GM20000 (cell line): ENCODE measurements at regions not wholly inside any gene's neighbourhood (a gene's known extent, or its start where the extent isn't known, plus 50 kb on each side); places are given as distances from the start of the nearest gene placed in this dataset.

ENCODE experiments used
- DNase-seq: peaks from one replicate; pipeline ENCODE4 v3.0.0; 2012; ENCODE audit warnings: low spot score
- TF ChIP-seq, protein P1 (sequence below): IDR thresholded peaks from 2 replicates; pipeline ENCODE4 v1.5.1; 2012; ENCODE audit warnings: mild to moderate bottlenecking, control low read depth; ENCODE audit errors: extremely low read depth, missing control alignments

DNA sequence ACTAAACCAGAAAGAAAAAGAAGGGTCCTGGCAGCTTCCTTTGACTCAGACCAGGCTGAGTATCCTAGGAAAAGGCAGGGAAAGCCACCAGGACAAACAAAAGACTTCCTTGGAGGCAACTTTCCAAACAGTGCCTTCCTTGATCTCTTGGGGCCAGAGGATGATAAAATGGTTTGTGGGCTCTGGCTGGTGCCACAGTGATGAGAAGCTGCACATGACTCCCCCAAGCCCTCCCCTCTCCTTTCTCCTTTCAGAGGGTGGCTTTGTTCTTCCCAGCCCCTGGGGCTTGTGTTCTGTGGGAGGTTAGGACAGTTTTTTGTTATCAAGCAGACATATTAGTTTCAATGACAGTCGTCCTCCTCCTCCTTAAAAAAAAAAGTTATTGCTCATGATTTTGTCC, 183.2 kb downstream of the SEM1 start:
- TF ChIP-seq, protein P1, sequence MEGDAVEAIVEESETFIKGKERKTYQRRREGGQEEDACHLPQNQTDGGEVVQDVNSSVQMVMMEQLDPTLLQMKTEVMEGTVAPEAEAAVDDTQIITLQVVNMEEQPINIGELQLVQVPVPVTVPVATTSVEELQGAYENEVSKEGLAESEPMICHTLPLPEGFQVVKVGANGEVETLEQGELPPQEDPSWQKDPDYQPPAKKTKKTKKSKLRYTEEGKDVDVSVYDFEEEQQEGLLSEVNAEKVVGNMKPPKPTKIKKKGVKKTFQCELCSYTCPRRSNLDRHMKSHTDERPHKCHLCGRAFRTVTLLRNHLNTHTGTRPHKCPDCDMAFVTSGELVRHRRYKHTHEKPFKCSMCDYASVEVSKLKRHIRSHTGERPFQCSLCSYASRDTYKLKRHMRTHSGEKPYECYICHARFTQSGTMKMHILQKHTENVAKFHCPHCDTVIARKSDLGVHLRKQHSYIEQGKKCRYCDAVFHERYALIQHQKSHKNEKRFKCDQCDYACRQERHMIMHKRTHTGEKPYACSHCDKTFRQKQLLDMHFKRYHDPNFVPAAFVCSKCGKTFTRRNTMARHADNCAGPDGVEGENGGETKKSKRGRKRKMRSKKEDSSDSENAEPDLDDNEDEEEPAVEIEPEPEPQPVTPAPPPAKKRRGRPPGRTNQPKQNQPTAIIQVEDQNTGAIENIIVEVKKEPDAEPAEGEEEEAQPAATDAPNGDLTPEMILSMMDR, result no peak

DNA sequence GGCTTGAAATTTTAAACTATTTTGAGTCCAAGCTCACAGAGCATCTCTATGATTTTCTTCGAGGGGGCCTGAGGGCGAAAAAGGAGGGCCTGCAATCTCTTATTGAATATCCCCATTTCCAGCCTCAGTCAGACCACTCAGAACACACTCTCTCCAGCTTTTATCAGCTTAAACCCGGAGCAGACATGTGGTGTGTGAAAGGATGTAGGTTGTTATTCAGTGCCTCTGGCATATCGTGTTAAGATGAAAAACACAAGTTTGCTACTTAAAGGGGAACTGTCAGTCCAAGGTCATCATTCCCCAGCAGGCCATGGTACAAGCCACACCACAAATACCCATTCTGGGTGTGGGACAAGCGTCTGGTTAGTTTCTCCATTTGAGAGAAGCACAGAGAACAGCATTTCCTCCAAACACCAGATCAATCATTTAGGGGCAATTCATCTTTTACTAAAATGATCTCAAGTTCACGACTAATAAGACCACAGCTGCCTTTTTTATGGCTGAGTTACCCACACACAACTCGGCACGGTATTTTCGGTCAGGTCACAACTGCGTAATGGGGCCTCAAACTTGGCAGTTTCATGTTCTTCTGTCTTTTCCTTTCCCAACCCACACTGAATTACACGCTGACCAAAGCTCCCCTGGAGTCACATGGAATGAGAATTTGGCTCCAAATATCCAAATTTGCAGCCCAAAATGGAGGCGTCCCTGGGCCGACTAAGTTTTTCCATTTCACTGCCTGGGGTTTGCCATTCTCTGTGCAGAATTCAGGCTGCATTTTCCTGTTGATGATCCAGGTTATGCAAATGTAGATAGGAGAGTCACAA, 188.4 kb downstream of the SEM1 start:
- no peak for DNase-seq
- TF ChIP-seq, protein P1, result no peak

More for the DNA sequence above, 183.2 kb downstream of the SEM1 start:
- DNase-seq, result no peak

DNA sequence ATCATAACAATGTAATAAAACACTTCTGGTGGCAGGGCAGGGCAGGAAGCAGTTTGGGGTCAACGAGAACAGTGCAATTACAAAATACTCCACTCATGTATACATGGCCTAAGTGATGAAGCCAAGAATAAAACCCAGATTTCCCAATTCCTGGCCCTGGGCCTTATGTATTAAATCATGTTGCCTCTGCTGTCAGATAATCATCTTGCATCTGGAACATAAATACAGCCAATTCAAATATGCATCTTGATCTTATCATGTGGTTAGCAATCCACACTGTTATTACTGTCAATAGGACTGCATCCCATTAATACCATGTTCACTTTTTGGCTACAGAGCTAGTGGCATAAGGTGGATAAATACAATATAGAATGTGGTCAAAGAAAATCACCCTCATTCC, 186.5 kb upstream of the SLC25A13 start:
- TF ChIP-seq, protein P1, result no peak
- no peak for DNase-seq

DNA sequence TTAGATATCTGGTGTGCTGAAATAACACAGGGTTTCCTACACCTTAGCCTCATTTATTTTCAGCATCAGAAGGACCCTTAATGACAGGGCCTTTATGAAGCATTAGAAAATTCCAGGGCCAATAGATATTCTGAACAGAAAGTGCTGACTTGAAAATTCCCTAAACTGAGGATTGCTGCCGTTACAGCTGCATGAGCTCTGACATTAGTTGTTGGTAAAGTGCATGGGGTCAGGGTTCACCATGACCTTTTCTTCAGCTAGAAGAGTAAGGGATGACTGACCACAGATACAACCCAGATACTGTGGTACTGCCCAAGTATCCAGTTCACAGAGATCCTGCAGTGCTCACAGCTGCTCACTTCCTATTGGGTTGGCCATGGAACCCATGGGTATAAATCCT, 181.7 kb upstream of the SLC25A13 start:
- DNase-seq, result no peak
- TF ChIP-seq, protein P1, result no peak

DNA sequence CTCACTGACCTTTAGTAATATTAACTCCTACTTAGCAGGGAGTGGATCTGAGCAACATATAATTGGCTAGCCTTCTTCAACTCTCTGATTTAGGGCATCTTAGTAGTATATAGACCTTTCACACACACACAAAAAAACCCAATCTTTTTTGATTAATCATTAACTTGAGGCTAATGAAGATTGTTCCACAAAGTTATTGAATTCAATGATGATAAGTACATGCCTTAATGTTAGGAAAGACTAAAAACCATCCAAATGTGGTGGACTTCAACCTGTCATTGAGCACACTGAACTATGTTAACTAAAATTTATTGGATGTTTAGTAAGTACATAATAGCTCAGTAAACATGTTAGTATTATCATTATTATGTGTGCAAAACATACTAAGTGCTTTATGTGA, 179.4 kb upstream of the SLC25A13 start:
- DNase-seq, result no peak
- TF ChIP-seq, protein P1, result no peak

DNA sequence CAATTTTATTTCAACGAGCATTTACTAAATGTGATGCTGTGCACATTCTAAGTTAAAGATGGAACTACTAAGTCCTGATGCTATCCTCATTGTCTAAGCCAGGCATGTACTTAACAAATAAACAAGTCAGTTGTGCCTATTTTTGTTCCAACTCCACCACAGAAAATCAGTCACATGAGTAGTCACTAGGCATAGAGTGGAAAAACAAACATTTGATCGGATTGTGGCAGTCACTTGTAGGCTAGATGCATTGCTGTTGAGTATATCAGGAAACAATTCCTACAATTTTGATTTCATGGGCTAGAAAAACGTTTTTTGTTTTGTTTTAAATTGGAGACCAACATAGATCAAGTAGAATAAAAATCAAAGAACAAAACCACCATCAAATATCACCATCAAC, 177.6 kb upstream of the SLC25A13 start:
- TF ChIP-seq, protein P1, result no peak
- no peak for DNase-seq

DNA sequence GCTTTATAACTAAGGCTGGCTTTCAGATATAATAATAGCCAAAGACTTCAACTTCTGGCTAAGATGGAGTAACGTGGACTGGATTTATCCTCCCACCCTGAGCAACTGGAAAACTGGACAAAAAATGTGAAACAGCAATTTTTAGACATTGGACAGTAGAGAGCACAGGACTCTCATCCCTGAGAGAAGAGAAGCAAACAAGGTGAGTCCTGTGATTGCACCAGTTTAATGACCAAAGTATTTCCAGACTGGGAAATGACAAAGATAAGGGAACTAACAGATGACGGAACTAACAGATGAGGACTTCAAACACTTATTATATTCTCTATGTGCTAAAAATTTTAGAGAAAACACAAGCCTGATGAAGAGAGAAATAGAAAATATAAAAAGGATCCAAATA, 175.7 kb upstream of the SLC25A13 start:
- TF ChIP-seq, protein P1, result no peak
- no peak for DNase-seq
